ENCODE measurements at regions not wholly inside any gene's neighbourhood (a gene's known extent, or its start where the extent isn't known, plus 50 kb on each side); places are given as distances from the start of the nearest gene placed in this dataset.

DNA sequence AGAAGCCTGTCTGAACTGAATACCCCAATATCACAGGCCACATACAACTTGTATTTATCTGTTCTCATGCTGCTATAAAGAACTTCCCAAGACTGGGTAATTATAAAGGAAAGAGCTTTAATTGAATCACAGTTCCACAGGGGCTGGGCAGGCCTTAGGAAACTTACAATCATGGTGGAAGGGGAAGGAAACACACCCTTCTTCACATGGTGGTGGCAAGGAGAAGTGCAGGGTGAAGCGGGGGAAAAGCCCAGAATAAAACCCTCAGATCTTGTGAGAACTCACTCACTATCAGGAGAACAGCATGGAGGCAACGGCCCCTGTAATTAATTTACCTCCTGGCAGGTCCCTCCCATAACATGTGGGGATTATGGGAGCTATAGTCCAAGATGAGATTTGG lies 50.3 kb upstream of the FNDC1 start:
- no peak for DNase-seq (ENCODE audit: low spot score)

- no peak for DNase-seq (ENCODE audit: low spot score)
Observed at GRCh38 chr6:159117563-159117962, 51.6 kb upstream of the FNDC1 start.

- DNase-seq (ENCODE audit: low spot score), result no peak
Observed at GRCh38 chr6:159117046-159117445, 52.2 kb upstream of the FNDC1 start.

- DNase-seq (ENCODE audit: low spot score), result no peak
Observed at GRCh38 chr6:159116343-159116742, 52.9 kb upstream of the FNDC1 start.

DNA sequence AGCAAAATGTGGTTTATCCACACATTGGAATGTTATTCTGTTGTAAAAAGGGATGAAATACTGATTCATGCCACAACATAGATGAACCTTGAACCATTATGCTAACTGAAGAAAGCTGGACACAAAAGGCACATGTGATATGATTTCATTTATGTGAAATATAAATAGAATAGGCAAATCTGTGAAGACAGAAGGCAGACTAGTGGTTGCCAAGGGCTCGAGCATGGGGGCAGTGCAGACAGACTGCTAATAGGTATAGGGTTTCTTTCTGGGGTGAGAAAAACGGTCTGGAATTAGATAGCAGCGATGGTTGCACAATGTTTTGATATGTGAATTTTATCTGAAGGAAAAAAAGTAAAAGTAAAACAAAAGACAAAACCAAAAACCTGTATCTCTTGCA lies 54.6 kb upstream of the FNDC1 start:
- no peak for DNase-seq (ENCODE audit: low spot score)

DNA sequence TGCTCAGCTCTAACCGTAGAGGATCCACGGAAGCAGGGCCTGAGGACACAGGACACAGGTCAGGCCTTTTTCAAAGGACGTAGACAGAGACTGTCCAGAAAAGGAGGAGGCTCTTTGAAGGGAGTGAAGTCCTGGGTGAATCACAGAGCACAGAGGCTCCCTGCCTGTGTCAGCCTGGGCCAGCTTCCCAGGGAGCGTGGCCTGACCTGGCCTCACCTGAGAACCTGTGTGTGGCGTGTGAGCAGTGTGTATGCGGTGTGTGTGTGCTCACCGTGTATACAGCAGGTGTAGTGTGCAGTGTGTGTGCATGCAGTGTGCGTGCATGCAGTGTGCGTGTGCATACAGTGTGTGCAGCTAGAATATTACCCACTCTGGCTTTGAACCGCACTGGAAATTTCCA lies 56.0 kb upstream of the FNDC1 start:
- DNase-seq (ENCODE audit: low spot score), result no peak

DNA sequence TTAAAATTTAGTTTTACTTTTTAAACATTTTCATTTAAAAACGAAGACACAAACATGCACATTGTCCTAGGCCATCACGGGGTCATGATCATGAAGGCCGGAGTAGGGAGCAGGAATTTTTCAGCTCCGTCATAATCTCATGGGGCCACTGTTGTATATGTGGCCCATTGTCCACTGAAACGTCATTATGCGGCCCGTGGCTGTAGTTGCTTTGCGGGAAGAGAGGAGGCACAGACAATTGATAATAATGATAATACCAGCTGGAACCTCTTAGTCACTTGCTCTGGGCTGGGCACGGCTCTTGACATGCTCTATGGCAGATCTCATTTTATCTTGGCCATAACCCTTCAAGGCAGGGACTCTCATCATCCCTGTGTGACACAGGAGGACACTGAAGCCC lies 56.5 kb upstream of the FNDC1 start:
- DNase-seq (ENCODE audit: low spot score), result no peak

GRCh38 chr6:159110748-159111147 lies 58.5 kb upstream of the FNDC1 start:
- no peak for DNase-seq (ENCODE audit: low spot score)

DNA sequence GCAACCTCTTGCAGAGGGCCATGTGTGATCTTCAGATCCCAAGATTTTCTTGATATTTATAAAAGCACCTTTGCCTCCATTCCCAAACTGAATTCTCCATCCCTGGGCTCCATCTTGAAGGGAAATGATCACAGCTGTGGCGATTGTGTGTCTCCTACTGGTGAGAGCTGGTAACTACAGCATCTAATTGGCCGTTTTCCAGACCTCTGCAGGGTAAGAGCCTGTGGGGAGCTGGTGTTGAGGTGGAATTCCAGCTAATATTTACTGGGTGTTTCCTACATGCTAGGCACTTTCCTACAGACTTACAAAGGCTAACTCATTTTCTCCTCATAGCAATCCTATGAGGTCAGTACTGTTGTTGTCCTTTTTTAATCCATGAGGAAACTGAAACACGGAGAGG lies 59.2 kb upstream of the FNDC1 start:
- DNase-seq (ENCODE audit: low spot score), result peak; percentile 69

DNA sequence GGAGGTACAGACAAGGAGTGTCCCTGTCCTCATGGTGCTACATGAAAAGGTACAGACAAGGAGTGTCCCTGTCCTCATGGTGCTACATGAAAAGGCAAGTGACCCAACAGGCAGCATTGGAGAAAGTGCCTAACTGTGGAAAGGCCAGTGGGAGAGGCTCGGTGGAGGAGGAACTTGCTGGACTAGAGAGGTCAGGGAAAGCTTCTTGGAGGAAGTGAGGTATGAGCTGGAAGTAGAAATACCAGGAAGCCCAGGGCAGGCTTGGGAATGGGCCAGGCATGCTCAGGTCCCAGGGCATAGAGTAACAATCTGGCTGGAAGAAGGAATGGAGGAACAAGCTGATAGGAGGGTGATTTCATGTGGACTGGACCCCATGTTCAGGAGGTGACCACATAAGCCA lies 59.8 kb upstream of the FNDC1 start:
- DNase-seq (ENCODE audit: low spot score), result no peak

DNA sequence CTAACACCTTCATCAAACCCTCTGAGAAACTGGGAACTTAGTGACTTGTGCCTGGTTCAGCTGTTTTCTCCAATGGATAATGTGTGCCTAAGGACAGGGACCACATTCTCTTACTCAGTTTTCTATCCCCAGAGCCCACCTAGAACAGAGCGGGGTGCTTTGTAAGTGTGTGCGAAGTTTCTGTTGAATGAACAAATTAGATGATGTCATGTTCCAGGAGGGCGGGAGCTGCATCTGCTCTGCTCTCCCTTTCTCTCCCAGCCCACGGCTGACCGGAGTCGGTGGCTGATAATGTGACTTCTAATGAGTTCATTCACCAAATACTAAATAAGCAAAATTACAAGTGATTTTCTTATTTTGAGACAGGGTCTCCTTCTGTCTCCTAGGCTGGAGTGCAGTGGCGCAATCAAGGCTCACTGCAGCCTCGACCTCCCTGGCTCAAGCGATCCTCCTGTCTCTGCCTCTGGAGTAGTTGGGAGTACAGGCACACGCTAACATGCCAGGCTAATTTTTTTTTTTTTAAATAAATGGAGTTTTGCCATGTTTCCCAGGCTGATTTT lies 60.7 kb upstream of the FNDC1 start:
- no peak for DNase-seq (ENCODE audit: low spot score)

DNA sequence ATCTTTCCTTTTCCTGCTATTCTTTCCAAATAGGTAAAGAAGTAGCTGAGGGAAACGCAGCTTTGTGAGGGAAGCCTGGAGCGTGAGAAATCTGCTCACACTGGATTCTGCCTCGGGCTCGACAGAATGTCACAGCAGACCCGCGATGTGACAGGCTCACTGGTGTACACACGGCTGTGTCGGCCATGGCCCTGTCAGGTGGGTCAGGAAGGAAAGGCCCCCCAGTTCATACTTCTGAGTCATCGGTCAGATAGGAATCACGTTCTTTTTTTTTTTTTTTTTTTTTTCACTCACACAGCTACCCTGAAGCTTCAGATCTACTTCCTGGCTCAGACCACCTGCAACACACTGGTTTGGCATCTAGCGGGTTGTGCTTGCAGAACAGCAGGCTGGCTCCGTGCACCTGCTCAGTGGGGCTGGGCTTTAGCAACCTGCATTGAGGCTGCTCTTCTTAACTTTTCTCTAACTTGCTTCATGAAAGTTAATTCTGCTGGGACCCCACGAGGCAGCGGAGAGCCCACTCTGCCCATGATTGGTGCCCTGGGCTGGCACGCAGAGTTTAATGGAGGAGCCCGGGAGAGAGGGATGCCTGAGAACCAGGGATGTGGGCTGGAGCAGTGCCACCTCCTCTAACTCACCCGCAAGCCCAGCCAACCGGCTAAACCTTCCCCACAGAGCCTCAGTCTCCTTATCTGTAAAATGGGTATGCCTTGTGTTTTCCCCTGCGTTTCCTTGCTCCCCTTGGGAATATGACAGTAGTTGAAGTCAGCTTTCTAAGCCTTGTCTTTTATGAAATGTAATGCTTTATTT lies 61.5 kb upstream of the FNDC1 start:
- peak; percentile 13 for DNase-seq (ENCODE audit: low spot score)

DNA sequence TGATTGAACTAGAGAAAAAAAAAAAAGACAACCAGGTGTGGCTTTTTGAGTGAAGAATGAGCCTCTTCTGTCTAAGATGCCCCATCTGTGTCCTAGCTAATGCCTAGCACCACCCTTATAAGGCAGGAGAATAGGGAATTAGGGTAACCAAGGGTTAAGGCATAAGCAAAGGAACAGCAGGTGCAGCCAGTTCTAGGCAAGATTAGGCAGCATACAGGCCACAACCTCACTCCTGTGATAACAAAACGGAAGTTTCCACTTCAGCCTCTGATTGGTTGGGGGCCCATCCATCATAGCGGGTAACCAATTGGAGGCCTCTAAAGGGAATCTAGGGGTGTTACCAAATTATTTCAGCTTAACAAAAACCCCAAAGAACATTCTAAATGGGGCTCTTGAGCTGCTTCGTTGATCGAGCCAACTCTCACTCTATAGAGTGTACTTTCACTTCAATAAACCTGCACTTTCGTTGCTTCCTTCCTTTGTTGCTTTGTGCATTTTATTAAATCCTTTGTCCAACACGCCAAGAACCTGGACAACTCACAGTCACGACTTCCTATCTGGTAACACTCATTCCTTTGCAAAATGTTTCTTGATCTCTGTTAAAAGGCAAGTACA lies 61.9 kb upstream of the TAGAP start:
- DNase-seq (ENCODE audit: low spot score), result peak; percentile 90

DNA sequence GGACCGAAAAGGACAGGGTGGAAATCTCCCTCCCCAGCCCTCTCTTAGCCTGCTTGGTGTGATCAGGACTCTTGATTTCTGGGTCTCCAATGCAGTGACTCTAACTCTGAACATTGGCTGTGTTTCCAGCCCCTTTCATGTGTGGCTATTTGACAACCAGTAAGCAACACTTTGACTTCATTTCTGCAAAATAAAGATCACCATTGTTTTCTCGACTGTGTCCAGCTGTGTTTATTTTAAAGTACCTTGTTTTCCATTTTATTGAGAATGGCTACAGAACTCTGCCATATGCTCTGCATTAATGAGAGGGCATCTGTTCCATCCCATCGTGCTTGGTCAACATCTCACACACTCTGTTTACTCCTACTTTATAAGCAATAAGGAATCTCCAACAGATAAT lies 60.9 kb upstream of the TAGAP start:
- DNase-seq (ENCODE audit: low spot score), result no peak

DNA sequence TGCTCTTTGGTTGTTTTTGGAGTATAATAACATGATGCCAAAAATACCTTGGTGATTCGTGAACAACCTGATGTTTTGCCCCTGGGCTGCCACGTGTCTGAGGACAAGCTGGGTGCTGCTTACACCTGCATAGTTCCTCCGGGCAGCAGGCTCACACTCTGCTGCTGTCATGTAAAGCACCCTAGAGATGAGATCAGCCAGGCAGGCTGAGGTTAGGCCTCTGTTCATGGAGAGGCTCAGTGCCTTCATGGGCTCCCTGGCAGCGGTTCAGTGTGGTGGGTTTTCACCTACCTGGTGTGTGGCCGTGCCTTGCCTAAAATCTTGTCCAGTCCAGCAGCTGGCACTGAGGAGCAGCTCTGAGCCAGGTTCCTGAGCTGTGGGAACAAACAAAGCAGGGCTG lies 60.1 kb upstream of the TAGAP start:
- DNase-seq (ENCODE audit: low spot score), result no peak

DNA sequence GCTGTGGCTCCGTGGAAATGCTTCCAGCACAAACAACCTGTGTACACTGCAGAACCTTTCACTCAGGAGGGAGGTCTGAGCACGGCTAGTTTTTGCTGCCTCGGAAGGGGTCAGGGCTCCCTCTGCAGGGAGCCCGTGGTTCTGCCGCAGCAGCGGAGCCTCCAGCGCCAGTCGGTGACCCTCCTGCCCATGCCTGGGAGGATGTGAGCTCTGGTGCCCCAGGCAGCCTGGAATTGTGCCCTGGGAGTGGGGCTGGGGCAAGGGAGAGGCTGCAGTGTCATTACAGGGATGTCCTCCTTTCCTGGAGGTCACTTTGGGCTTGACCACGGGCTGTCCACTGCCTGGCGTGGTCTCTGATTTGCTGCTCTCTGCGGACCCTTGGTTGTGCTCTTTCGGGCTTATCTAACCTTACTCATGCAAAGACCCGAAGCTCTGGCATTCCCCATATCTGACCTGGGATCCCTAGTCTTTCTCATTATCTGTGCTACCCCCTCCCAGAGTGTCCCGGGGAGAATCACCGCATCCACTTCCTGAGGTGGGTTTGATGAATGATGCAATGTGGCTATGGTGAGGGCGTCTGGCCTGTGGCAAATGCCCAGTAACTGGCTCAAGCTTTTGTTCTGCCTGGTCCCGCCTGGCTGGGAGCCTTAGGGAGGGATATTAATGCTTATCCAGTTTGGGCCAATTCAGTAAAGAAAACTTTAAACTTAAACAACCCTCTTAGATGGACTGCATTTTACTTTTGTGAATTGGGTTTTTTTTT lies 59.6 kb upstream of the TAGAP start:
- DNase-seq (ENCODE audit: low spot score), result peak; percentile 61

- no peak for DNase-seq (ENCODE audit: low spot score)
Observed at GRCh38 chr6:159103396-159104162, 58.8 kb upstream of the TAGAP start.

DNA sequence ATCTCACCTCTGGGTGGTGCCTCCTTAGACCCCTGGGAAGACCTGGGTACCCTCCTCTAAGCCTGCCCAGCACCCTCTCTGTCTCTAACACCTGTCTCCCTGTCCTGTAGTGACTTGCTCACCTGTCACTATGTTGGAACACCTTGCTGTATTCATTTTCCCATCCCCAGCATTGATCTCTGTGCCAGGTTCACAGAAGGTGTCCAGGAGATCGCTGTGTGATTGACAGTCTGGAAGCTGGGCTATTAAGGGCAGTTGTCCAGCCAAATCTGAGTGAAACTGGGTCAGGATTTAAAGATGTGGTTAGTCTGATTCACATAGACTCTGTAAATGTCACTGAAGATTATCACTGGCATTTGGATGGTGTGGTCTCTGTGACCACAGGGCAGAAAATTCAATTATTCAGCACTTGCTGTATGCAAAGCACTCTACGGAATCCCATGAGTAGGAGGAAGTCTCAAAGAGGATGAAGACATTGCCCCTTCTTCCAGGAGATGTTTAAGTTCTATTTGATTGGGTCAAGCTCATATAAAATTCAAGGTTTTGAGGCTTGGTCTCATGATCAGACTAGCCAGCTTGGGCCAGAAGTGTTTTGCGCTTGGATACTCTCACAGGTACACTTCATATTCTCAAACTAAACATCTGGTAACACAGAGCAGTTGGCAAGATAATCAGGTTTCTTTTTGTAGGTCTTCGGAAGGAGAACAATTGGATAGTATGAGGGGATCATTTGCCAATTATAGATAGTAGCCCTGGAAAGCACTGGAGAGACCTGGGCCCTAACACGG lies 57.8 kb upstream of the TAGAP start:
- no peak for DNase-seq (ENCODE audit: low spot score)

- no peak for DNase-seq (ENCODE audit: low spot score)
Observed at GRCh38 chr6:159101656-159102055, 56.9 kb upstream of the TAGAP start.

- no peak for DNase-seq (ENCODE audit: low spot score)
Observed at GRCh38 chr6:159100395-159101182, 55.8 kb upstream of the TAGAP start.

Measured in hematopoietic multipotent progenitor cell treated with erythropoietin and hydrocortisone succinate and interleukin-3 and kit ligand, for 15 days (in vitro differentiated cells).